Chondrocyte (in vitro differentiated cells): ENCODE measurements at regions not wholly inside any gene's neighbourhood (a gene's known extent, or its start where the extent isn't known, plus 50 kb on each side); places are given as distances from the start of the nearest gene placed in this dataset.

Source experiments
- DNase-seq: peaks from one replicate; pipeline ENCODE4 v3.0.0; 2021; ENCODE audit warnings: mixed read lengths, low spot score
- H3K27ac Mint-ChIP-seq: one replicate; pipeline ENCODE4 v1.8.0; 2021; ENCODE audit warnings: mild to moderate bottlenecking, moderate library complexity, mixed read lengths; ENCODE audit not compliant: unreplicated experiment
- H3K27me3 Mint-ChIP-seq: 2 replicates; pipeline ENCODE4 v1.8.0; 2021; ENCODE audit warnings: low read depth, mixed read lengths
- H3K36me3 Mint-ChIP-seq: 2 replicates; pipeline ENCODE4 v1.8.0; 2021; ENCODE audit warnings: low read depth, mixed read lengths
- H3K4me1 Mint-ChIP-seq: 2 replicates; pipeline ENCODE4 v1.8.0; 2021; ENCODE audit warnings: low read depth, mild to moderate bottlenecking, mixed read lengths
- H3K4me3 Mint-ChIP-seq: one replicate; pipeline ENCODE4 v1.8.0; 2021; ENCODE audit warnings: mild to moderate bottlenecking, moderate library complexity, mixed read lengths; ENCODE audit not compliant: unreplicated experiment
- H3K9me3 Mint-ChIP-seq: 2 replicates; pipeline ENCODE4 v1.8.0; 2021; ENCODE audit warnings: low read depth, mixed read lengths
- TF ChIP-seq, protein P1 (sequence below): fragments of 200-600 bp; sonication (generic); IDR thresholded peaks from 2 replicates; pipeline ENCODE4 v1.5.0; 2021; ENCODE audit warnings: antibody characterized with exemption, mild to moderate bottlenecking, moderate library complexity

DNA sequence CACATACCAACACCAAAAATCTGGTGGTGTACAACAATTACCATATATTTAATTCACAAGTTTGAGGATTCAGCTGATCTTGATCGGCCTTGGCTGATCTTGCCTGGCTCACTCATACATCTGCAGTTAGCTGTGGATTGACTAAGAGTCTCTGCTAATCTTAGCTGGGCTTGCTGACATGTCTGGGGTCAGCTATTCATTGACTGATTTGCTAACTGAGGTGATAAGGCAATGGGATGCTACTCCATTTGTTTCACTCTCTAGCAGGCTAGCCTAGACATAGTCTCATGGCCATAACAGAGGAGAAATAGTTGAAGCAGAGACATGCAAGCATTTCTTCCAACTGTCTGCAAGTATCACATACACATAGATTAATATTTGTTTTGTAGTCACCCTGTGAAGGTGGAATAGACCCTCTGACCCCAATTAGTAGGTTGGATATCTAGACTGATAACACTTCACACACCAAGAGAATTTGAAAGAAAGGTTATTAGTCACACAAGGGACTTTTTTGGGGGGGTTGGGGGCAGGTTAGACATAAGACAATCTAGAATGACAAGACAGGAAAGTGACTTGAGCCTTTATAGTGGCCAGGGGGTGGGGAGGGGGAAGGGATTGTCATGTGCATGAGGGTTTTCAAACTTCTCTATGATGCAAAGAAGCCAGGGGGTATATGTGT, 142.3 kb downstream of the BARHL2 start:
- no peak overlapping the region for H3K4me3 Mint-ChIP-seq
- peaks cover 8% of the 10 kb centered on the region for H3K27me3 Mint-ChIP-seq
- peaks cover 6% of the 10 kb centered on the region for H3K9me3 Mint-ChIP-seq
- no peak for DNase-seq
- no peaks in the 10 kb centered on the region for H3K4me1 Mint-ChIP-seq
- TF ChIP-seq, protein P1, sequence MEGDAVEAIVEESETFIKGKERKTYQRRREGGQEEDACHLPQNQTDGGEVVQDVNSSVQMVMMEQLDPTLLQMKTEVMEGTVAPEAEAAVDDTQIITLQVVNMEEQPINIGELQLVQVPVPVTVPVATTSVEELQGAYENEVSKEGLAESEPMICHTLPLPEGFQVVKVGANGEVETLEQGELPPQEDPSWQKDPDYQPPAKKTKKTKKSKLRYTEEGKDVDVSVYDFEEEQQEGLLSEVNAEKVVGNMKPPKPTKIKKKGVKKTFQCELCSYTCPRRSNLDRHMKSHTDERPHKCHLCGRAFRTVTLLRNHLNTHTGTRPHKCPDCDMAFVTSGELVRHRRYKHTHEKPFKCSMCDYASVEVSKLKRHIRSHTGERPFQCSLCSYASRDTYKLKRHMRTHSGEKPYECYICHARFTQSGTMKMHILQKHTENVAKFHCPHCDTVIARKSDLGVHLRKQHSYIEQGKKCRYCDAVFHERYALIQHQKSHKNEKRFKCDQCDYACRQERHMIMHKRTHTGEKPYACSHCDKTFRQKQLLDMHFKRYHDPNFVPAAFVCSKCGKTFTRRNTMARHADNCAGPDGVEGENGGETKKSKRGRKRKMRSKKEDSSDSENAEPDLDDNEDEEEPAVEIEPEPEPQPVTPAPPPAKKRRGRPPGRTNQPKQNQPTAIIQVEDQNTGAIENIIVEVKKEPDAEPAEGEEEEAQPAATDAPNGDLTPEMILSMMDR, result no peak
- H3K27ac Mint-ChIP-seq, result no peak overlapping the region
- no peaks in the 10 kb centered on the region for H3K36me3 Mint-ChIP-seq

DNA sequence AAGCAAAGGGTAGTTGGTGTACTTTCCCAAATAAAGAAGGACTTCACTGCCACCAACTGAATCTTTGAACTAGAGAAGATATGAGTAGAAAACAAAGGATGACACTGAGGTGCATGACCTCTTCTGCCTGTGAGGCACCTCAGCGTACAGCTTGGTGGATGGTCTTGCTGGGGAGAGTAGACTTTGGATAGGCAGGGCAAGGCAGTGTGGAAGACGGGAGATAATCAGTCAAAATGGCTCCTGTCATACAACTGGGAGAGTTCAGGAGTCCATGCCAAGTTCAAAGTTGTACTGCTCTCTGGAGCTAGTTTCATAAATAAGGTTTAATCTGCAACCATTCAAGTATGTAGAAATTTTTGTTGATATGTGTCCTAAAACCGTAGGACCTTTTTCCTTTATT, 143.4 kb downstream of the BARHL2 start:
- Mint-ChIP-seq H3K9me3 (peaks cover 6% of the 10 kb centered on the region), H3K36me3 (no peaks in the 10 kb centered on the region), H3K27me3 (peaks cover 6% of the 10 kb centered on the region), H3K4me3 (no peak overlapping the region), H3K4me1 (no peaks in the 10 kb centered on the region), H3K27ac (no peak overlapping the region)
- DNase-seq, result no peak
- TF ChIP-seq, protein P1, result no peak

DNA sequence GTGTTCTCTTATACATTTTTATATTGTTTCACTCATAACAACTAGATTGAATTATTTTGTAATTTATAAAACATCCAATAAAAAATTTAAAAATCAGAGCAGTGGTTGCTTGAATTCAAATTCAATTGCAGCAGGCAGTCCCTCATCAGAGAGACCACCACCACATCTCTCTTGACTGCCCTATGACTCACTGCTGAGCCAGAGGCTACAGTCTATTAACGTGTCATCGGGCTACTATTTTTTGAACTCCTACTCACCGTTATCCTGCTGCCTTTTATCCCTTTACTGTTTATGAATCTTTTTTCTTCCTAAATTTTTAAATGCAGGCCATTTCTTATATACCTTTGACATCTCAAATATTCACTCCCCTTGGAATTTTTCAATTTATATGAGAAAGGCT, 144.7 kb downstream of the BARHL2 start:
- Mint-ChIP-seq H3K27me3 (peaks cover 7% of the 10 kb centered on the region), H3K4me1 (no peaks in the 10 kb centered on the region), H3K27ac (no peak overlapping the region), H3K36me3 (no peaks in the 10 kb centered on the region), H3K4me3 (no peak overlapping the region), H3K9me3 (peaks cover 6% of the 10 kb centered on the region)
- no peak for DNase-seq
- TF ChIP-seq, protein P1, result no peak

DNA sequence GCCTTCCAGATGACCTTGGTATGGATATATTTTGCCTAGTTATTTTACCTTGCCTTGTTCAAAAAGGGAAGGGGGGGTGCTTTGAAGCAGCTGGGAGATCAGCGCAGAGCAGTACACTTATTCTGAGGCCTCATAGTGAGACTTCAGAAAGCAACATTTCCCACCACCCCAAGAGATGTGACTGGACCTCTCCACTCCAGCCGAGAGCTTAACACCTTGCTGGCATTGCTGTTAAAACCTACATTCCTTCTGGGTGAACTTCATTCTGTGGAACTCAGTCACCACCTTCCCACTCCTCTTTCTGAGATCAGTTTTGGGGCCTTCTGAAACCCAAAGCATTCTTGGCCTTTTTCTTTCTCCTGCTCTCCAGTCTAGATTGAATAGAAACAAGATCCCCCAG, 148.7 kb downstream of the BARHL2 start:
- Mint-ChIP-seq H3K4me1 (no peaks in the 10 kb centered on the region), H3K27me3 (peaks cover 7% of the 10 kb centered on the region), H3K4me3 (no peak overlapping the region), H3K9me3 (peaks cover 3% of the 10 kb centered on the region), H3K36me3 (no peaks in the 10 kb centered on the region), H3K27ac (no peak overlapping the region)
- no peak for DNase-seq
- TF ChIP-seq, protein P1, result no peak

DNA sequence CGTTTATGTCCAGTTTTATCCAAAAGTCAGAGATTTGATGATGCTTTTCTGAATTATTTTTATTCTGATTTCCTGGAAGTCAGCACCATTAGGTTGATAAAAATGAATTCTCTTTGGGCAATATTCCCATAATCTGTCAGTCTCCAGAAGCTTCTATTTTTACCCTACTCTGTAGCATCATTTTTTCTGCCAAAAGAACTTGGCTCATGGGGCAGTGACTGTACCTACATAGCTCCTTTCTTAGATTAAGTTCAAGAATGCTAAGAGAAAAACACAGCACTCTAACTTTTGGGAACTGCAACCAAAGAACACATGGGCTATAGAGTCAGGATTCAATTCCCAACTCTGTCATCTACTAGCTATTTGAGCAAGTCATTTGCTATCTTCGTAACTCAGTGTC, 152.9 kb downstream of the BARHL2 start:
- TF ChIP-seq, protein P1, result no peak
- no peaks in the 10 kb centered on the region for H3K9me3 Mint-ChIP-seq
- no peak for DNase-seq
- H3K27me3 Mint-ChIP-seq, result peaks cover 4% of the 10 kb centered on the region
- no peaks in the 10 kb centered on the region for H3K4me1 Mint-ChIP-seq
- no peak overlapping the region for H3K4me3 Mint-ChIP-seq
- H3K36me3 Mint-ChIP-seq, result no peaks in the 10 kb centered on the region
- H3K27ac Mint-ChIP-seq, result no peak overlapping the region
